Prostate gland (tissue), 2 donors: ENCODE measurements at regions not wholly inside any gene's neighbourhood (a gene's known extent, or its start where the extent isn't known, plus 50 kb on each side); places are given as distances from the start of the nearest gene placed in this dataset.

Experiments used
- DNase-seq: peaks from one replicate; pipeline ENCODE4 v3.0.0-alpha.2; 2019; ENCODE audit warnings: low spot score
- H3K27ac ChIP-seq, 2 donors: fragments of 200-600 bp; sonication (generic); 2 replicates each; pipeline ENCODE4 v1.5.1; 2017 to 2019
- H3K27me3 ChIP-seq: fragments of 200-600 bp; sonication (generic); replicated peaks from 2 replicates; pipeline ENCODE4 v1.5.1; 2019; ENCODE audit not compliant: insufficient read depth
- H3K36me3 ChIP-seq, 2 donors: fragments of 200-600 bp; sonication (generic); 1 replicate in 1 of 2; 2 replicates in 1 of 2; pipeline versions ENCODE4 v1.5.1 to v1.8.1; 2017 to 2019
- H3K4me1 ChIP-seq: fragments of 200-600 bp; sonication (generic); replicated peaks from 2 replicates; pipeline ENCODE4 v1.5.1; 2019
- H3K4me3 ChIP-seq, 2 donors: fragments of 200-600 bp; sonication (generic); 2 replicates each; pipeline ENCODE4 v1.5.1; 2017 to 2019
- H3K9me3 ChIP-seq: fragments of 200-600 bp; sonication (generic); 2 replicates; pipeline ENCODE4 v1.5.1; 2017
- POLR2A ChIP-seq: fragments of 450-650 bp; IDR thresholded peaks from one replicate; pipeline ENCODE4 v1.6.1; 2016; ENCODE audit warnings: antibody characterized with exemption, mild to moderate bottlenecking
- POLR2AphosphoS5 ChIP-seq: sonication (generic); formaldehyde crosslinking; IDR thresholded peaks from one replicate; pipeline ENCODE4 v1.6.1; 2017; ENCODE audit warnings: antibody characterized with exemption
- WGBS: methylation state at CpG from one replicate; pipeline ENCODE4 v1.1.5; 2018; 5-methylcytosine and 5-hydroxymethylcytosine counted together
- intact Hi-C: fragments of 100-400 bp; cut with DNase I; formaldehyde crosslinking; loops from one replicate; pipeline ENCODE4 v1.14.2; 2022
- TF ChIP-seq, protein P1 (sequence below), 4 experiments: fragments of 200-600 bp in 2 of 4; fragments of 450-650 bp in 2 of 4; sonication (generic) in 2 of 4; IDR thresholded peaks; 1 replicate in 3 of 4; 2 replicates in 1 of 4; pipeline ENCODE4 v1.5.1; 2016 to 2019; ENCODE audit warnings: antibody characterized with exemption in 4 of 4, mild to moderate bottlenecking in 2 of 4, moderate library complexity in 2 of 4

- TF ChIP-seq POLR2A: no peak
- no peak for TF ChIP-seq POLR2AphosphoS5
- H3K36me3 ChIP-seq: no peaks in the 10 kb centered on the region
- DNase-seq: no peak
- H3K4me3 ChIP-seq: no peak overlapping the region
- H3K9me3 ChIP-seq: no peaks in the 10 kb centered on the region
- H3K27ac ChIP-seq: no peak overlapping the region
- intact Hi-C loops: no loop called here
- 94% methylated on average over 6 of the region's 6 CpGs for WGBS
- H3K4me1 ChIP-seq: no peaks in the 10 kb centered on the region
- H3K27me3 ChIP-seq: peaks cover 11% of the 10 kb centered on the region
These were observed 292.8 kb downstream of the SOX11 start for GRCh38 chr2:5984946-5985345.

DNA sequence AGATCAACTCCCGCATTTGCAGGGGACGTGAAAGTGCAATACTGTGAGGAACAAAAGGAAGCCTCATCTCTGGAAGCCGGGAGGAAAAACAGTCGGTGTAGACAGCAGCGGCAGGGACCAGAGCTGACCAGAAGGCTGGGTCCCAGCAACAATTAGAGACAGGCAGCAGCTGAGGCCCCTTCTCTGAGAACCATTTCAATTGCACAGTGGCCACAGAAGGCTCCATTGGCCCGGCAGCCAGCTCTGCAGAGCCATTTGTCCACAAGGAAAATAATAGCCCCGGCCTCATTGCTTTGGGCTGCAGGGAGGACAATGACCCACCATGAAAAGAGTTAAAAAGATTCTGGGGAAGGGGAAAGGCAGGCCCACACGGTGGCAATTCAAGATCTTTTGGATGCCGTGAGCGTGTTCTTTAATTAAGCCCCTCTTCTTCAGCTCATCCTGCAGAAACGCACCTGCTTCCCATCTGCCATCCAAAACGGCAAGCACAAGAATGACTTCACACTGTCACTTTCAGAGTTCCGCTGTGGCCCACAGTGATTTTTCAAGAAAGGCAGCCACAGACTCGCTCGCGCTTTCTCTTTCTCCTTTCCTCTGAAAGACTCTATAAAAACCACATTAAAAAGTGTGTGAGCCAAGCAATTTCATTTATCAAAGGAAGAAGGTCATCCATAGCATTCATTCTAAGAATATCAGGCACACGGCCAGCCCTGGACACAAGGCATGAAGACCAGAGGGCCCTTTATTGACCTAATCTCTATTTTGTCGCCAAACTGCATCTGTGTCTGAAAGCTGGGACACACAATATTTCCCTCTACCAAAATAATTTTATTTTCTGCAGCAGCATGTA lies 293.6 kb downstream of the SOX11 start:
- WGBS: 91% methylated on average over 18 of the region's 18 CpGs
- no peak for DNase-seq
- TF ChIP-seq, protein P1, sequence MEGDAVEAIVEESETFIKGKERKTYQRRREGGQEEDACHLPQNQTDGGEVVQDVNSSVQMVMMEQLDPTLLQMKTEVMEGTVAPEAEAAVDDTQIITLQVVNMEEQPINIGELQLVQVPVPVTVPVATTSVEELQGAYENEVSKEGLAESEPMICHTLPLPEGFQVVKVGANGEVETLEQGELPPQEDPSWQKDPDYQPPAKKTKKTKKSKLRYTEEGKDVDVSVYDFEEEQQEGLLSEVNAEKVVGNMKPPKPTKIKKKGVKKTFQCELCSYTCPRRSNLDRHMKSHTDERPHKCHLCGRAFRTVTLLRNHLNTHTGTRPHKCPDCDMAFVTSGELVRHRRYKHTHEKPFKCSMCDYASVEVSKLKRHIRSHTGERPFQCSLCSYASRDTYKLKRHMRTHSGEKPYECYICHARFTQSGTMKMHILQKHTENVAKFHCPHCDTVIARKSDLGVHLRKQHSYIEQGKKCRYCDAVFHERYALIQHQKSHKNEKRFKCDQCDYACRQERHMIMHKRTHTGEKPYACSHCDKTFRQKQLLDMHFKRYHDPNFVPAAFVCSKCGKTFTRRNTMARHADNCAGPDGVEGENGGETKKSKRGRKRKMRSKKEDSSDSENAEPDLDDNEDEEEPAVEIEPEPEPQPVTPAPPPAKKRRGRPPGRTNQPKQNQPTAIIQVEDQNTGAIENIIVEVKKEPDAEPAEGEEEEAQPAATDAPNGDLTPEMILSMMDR (IDR thresholded peaks at IDR 0.05): no peak
- TF ChIP-seq POLR2A (no peak), POLR2AphosphoS5 (no peak)
- Histone ChIP-seq H3K4me3 (no peak overlapping the region), H3K27ac (no peak overlapping the region), H3K36me3 (no peaks in the 10 kb centered on the region), H3K9me3 (no peaks in the 10 kb centered on the region), H3K4me1 (no peaks in the 10 kb centered on the region), H3K27me3 (peaks cover 11% of the 10 kb centered on the region)
- intact Hi-C loops: no loop called here

GRCh38 chr2:5986801-5987787 lies 294.9 kb downstream of the SOX11 start:
- H3K27me3 ChIP-seq: peaks cover 11% of the 10 kb centered on the region
- no peaks in the 10 kb centered on the region for H3K9me3 ChIP-seq

GRCh38 chr2:5988120-5988519 lies 295.9 kb downstream of the SOX11 start:
- H3K27me3 ChIP-seq: peaks cover 7% of the 10 kb centered on the region
- intact Hi-C loops: no loop called here
- no peaks in the 10 kb centered on the region for H3K4me1 ChIP-seq
- no peak overlapping the region for H3K4me3 ChIP-seq
- no peak for DNase-seq
- H3K27ac ChIP-seq: no peak overlapping the region
- TF ChIP-seq, protein P1 (IDR thresholded peaks at IDR 0.05): no peak
- TF ChIP-seq POLR2AphosphoS5 (no peak), POLR2A (no peak)
- 94% methylated on average over 3 of the region's 3 CpGs for WGBS
- H3K36me3 ChIP-seq: no peaks in the 10 kb centered on the region
- no peaks in the 10 kb centered on the region for H3K9me3 ChIP-seq

More at GRCh38 chr2:5986801-5987787, 294.9 kb downstream of the SOX11 start:
- 82% methylated on average over 12 of the region's 12 CpGs for WGBS
- intact Hi-C loops: no loop called here
- no peak overlapping the region for H3K4me3 ChIP-seq
- TF ChIP-seq POLR2AphosphoS5: no peak
- TF ChIP-seq, protein P1 (IDR thresholded peaks at IDR 0.05): no peak
- no peak for TF ChIP-seq POLR2A
- no peaks in the 10 kb centered on the region for H3K4me1 ChIP-seq
- no peaks in the 10 kb centered on the region for H3K36me3 ChIP-seq
- no peak for DNase-seq
- H3K27ac ChIP-seq: no peak overlapping the region

- H3K4me3 ChIP-seq: no peak overlapping the region
- 95% methylated on average over 5 of the region's 5 CpGs for WGBS
- intact Hi-C loops: no loop called here
- no peaks in the 10 kb centered on the region for H3K4me1 ChIP-seq
- no peaks in the 10 kb centered on the region for H3K36me3 ChIP-seq
- DNase-seq: no peak
- no peaks in the 10 kb centered on the region for H3K9me3 ChIP-seq
- no peak overlapping the region for H3K27ac ChIP-seq
- TF ChIP-seq, protein P1 (IDR thresholded peaks at IDR 0.05): no peak
- TF ChIP-seq POLR2AphosphoS5: no peak
- TF ChIP-seq POLR2A: no peak
- H3K27me3 ChIP-seq: no peaks in the 10 kb centered on the region
These were observed 297.9 kb downstream of the SOX11 start for GRCh38 chr2:5990086-5990485.
